Left renal cortex interstitium (tissue), 4 donors: ENCODE measurements at regions not wholly inside any gene's neighbourhood (a gene's known extent, or its start where the extent isn't known, plus 50 kb on each side); places are given as distances from the start of the nearest gene placed in this dataset.

ENCODE experiments used
- DNase-seq, 4 donors: peaks; one replicate each; pipeline ENCODE4 v3.0.0-alpha.2; 2013; ENCODE audit warnings: low read depth in 4 of 4, low spot score in 2 of 4, missing footprints in 1 of 4

GRCh38 chr7:12881712-12882111, 194.3 kb downstream of the ARL4A start:
- no peak for DNase-seq

- no peak for DNase-seq
These were observed 195.3 kb downstream of the ARL4A start for GRCh38 chr7:12882710-12883109.

GRCh38 chr7:12884033-12884432, 196.6 kb downstream of the ARL4A start:
- DNase-seq = no peak

- DNase-seq = no peak
These were observed 197.5 kb downstream of the ARL4A start for GRCh38 chr7:12884856-12885440.

- no peak for DNase-seq
These were observed 201.3 kb downstream of the ARL4A start for GRCh38 chr7:12888717-12889116.

GRCh38 chr7:12889391-12889790, 202.0 kb downstream of the ARL4A start:
- DNase-seq = no peak

GRCh38 chr7:12890586-12890985, 203.2 kb downstream of the ARL4A start:
- DNase-seq = no peak

- DNase-seq = no peak
These were observed 205.9 kb downstream of the ARL4A start for GRCh38 chr7:12893292-12893691.

- DNase-seq = no peak
These were observed 207.9 kb downstream of the ARL4A start for GRCh38 chr7:12895296-12895695.

- no peak for DNase-seq
These were observed 208.9 kb downstream of the ARL4A start for GRCh38 chr7:12896316-12896715.

GRCh38 chr7:12898004-12898403, 210.6 kb downstream of the ARL4A start:
- no peak for DNase-seq

GRCh38 chr7:12898620-12899019, 211.2 kb downstream of the ARL4A start:
- DNase-seq = no peak

- DNase-seq = no peak
These were observed 218.2 kb downstream of the ARL4A start for GRCh38 chr7:12905671-12906070.

GRCh38 chr7:12907774-12908173, 220.3 kb downstream of the ARL4A start:
- no peak for DNase-seq

GRCh38 chr7:12909483-12909882, 222.1 kb downstream of the ARL4A start:
- no peak for DNase-seq

GRCh38 chr7:12911053-12911452, 223.6 kb downstream of the ARL4A start:
- DNase-seq = no peak

GRCh38 chr7:12913002-12913401, 225.6 kb downstream of the ARL4A start:
- no peak for DNase-seq

GRCh38 chr7:12917801-12918200, 230.4 kb downstream of the ARL4A start:
- no peak for DNase-seq

- DNase-seq = no peak
These were observed 234.4 kb downstream of the ARL4A start for GRCh38 chr7:12921751-12922345.

- no peak for DNase-seq
These were observed 236.5 kb downstream of the ARL4A start for GRCh38 chr7:12923971-12924370.

GRCh38 chr7:12926206-12926605, 238.8 kb downstream of the ARL4A start:
- no peak for DNase-seq

- no peak for DNase-seq
These were observed 240.4 kb downstream of the ARL4A start for GRCh38 chr7:12927635-12928434.
